Tibial nerve (tissue), 4 donors: ENCODE measurements at regions not wholly inside any gene's neighbourhood (a gene's known extent, or its start where the extent isn't known, plus 50 kb on each side); places are given as distances from the start of the nearest gene placed in this dataset.

Experiments
- DNase-seq, 2 donors: peaks; one replicate each; pipeline ENCODE4 v3.0.0-alpha.2; 2019; ENCODE audit warnings: low spot score in 2 of 2
- H3K27ac ChIP-seq, 4 donors: fragments of 200-600 bp; sonication (generic) in 3 of 4; one replicate each; pipeline ENCODE4 v1.5.1; 2017 to 2019; ENCODE audit warnings: mild to moderate bottlenecking in 1 of 4
- H3K27me3 ChIP-seq, 2 donors: fragments of 200-600 bp; sonication (generic) in 1 of 2; one replicate each; pipeline versions ENCODE4 v1.5.1 to v1.6.0; 2017 to 2019
- H3K36me3 ChIP-seq, 3 donors: fragments of 200-600 bp; sonication (generic); one replicate each; pipeline ENCODE4 v1.5.1; 2018 to 2019
- H3K4me1 ChIP-seq, 4 donors: fragments of 200-600 bp; sonication (generic) in 3 of 4; one replicate each; pipeline ENCODE4 v1.5.1; 2017 to 2019
- H3K4me3 ChIP-seq, 4 donors: fragments of 200-600 bp; sonication (generic) in 3 of 4; one replicate each; pipeline ENCODE4 v1.5.1; 2017 to 2019; ENCODE audit warnings: mild to moderate bottlenecking in 1 of 4, moderate library complexity in 1 of 4
- H3K9me3 ChIP-seq, 4 donors: fragments of 200-600 bp; sonication (generic) in 3 of 4; one replicate each; pipeline ENCODE4 v1.5.1; 2017 to 2019
- CTCF ChIP-seq, 5 experiments: fragments of 200-600 bp in 3 of 5; fragments of 450-650 bp in 2 of 5; sonication (generic) in 3 of 5; IDR thresholded peaks; one replicate each; pipeline ENCODE4 v1.5.1; 2016 to 2019; ENCODE audit warnings: antibody characterized with exemption in 5 of 5, mild to moderate bottlenecking in 3 of 5, moderate library complexity in 2 of 5
- EP300 ChIP-seq, 2 donors: sonication (generic); formaldehyde crosslinking; IDR thresholded peaks; one replicate each; pipeline ENCODE4 v1.6.1; 2017; ENCODE audit warnings: antibody characterized with exemption in 2 of 2, mild to moderate bottlenecking in 1 of 2
- POLR2A ChIP-seq, 2 donors: fragments of 450-650 bp; IDR thresholded peaks; one replicate each; pipeline ENCODE4 v1.6.1; 2017; ENCODE audit warnings: antibody characterized with exemption in 2 of 2, mild to moderate bottlenecking in 2 of 2, moderate library complexity in 2 of 2
- WGBS, 2 donors: methylation state at CpG; one replicate each; pipeline ENCODE4 v1.1.5; 2018; 5-methylcytosine and 5-hydroxymethylcytosine counted together

DNA sequence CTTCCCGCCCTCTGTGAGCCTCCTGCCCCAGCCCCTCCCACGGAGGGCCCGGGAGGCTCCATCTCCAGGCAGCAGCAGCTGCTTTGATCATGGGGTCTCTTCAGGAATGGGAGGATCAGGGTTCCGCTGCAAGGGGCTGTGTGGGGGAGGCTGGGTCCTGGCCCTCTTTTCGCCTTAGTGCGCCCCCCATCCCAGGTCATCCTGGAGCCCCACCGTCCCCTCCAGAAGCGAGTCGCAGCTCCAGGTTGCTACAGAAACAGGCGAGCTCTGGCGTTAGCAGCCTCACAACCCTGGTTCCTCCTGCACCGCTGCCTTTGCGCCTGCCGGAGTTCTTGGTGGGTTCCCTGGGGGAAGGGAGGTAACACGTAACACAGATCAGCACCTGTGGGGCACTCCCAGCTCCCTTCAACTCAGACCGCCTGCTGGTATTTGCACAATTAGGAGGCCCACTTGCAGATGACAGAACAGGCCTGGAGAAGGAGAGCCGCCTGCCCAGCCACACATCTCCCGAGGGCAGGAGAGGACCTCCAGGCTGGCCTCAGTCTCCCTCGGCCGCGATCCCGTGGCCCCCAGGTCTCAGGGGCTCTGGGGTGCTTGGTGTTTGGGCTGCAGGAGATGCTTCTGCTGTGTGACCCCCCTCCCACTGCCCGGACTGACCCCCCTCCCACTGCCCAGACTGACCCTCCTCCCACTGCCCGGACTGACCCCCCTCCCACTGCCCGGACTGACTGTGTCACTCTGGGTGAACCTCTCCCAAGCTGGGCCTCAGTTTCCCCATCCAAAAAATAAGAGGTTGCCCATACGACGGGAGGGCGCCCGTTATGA, 64.2 kb upstream of the ADRA2C start:
- Histone ChIP-seq H3K27ac (no peak overlapping the region), H3K4me1 (no peaks in the 10 kb centered on the region), H3K9me3 (peaks cover 0 to 11% (median 0%) of the 10 kb centered on the region in 4 donors), H3K4me3 (no peak overlapping the region), H3K27me3 (peaks cover 0 to 42% of the 10 kb centered on the region in 2 donors), H3K36me3 (no peaks in the 10 kb centered on the region)
- TF ChIP-seq CTCF (IDR thresholded peaks at IDR 0.05) (no peak), POLR2A (IDR thresholded peaks at IDR 0.05) (no peak), EP300 (IDR thresholded peaks at IDR 0.05) (no peak)
- WGBS, 2 donors, result 58 to 59% methylated on average over 22 to 26 of the region's 29 CpGs
- peak in 1 of 2 donors; percentile 2 for DNase-seq

DNA sequence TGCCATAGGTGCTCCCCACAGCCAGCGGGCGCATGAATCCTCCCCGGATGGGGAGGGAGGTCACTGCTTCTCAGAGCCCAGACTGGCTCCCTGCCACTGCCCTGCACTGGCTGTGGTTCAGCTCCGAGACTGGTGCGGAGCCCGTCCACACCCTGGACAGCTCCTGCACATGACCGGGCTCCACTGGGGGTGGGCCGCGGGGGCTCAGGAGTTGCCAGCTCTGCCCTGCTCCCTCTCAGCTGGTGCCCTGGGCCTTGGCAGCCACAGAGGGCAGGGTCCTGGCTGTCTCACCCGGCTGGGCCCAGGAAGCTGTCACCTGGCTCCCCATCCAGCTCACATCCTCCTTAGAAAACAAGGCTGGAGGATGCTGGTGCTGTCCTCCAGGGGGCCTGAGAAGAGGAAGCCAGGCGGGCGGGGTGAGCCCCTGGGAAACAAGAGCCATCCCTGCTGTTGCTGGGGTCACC, 64.9 kb upstream of the ADRA2C start:
- TF ChIP-seq CTCF (IDR thresholded peaks at IDR 0.05) (no peak), EP300 (IDR thresholded peaks at IDR 0.05) (no peak), POLR2A (IDR thresholded peaks at IDR 0.05) (no peak)
- H3K4me1 ChIP-seq, result no peaks in the 10 kb centered on the region
- no peak overlapping the region for H3K4me3 ChIP-seq
- DNase-seq, result no peak
- 42 to 47% methylated on average over 6 to 9 of the region's 12 CpGs for WGBS, 2 donors
- no peak overlapping the region for H3K27ac ChIP-seq
- no peaks in the 10 kb centered on the region for H3K36me3 ChIP-seq
- H3K27me3 ChIP-seq, result peaks cover 0 to 42% of the 10 kb centered on the region in 2 donors
- peaks cover 0 to 18% (median 0%) of the 10 kb centered on the region in 4 donors for H3K9me3 ChIP-seq

DNA sequence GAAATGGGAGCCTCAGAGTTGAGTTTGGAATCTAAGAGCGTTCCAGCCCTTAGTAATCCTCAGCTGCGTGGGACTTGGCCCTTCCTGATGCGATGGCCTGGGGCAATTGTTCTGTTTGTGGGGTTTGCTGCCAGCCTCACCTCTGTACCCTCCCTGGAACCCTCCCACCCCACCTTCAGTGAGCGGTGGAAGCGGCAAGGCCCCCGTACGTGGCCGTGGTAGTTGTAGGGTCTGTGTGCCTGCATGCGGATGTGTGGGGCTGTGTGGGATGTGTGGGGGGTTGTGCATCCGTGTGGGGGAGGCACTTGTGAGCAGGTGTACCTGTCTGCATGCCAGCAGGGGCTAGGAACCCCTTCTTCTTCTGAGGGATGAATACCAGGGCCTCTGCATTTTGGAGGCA, 65.4 kb upstream of the ADRA2C start:
- Histone ChIP-seq H3K36me3 (no peaks in the 10 kb centered on the region), H3K27ac (no peak overlapping the region), H3K27me3 (peaks cover 0 to 42% of the 10 kb centered on the region in 2 donors), H3K9me3 (peaks cover 0 to 22% (median 0%) of the 10 kb centered on the region in 4 donors), H3K4me1 (no peaks in the 10 kb centered on the region), H3K4me3 (no peak overlapping the region)
- no peak for DNase-seq
- WGBS, 2 donors, result 83 to 88% methylated on average over 10 of the region's 10 CpGs
- no peak for TF ChIP-seq EP300 (IDR thresholded peaks at IDR 0.05)
- TF ChIP-seq CTCF (IDR thresholded peaks at IDR 0.05), result no peak

DNA sequence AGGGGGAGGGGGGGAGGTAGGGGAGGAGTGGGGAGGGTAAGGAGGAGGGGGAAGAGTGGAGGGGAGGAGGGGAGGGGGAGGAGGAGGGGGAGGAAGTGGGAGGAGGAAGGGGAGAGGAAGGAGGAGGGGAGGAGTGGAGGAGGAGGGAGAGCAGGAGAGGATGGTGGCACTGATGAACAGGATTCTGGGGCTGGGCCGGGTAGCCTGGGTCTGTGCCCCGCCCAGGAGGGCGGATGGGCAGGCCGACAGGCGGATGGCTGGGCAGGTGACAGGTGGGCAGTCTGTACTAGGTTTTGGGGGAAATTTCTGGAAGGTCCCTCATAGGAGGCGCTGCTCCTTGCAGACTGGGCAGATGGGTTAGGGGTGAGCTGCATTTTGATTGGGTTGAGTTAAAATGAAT, 66.0 kb upstream of the ADRA2C start:
- Histone ChIP-seq H3K27me3 (peaks cover 0 to 42% of the 10 kb centered on the region in 2 donors), H3K4me3 (no peak overlapping the region), H3K4me1 (no peaks in the 10 kb centered on the region), H3K9me3 (peaks cover 0 to 27% (median 0%) of the 10 kb centered on the region in 4 donors), H3K36me3 (no peaks in the 10 kb centered on the region), H3K27ac (no peak overlapping the region)
- no peak for DNase-seq
- no peak for TF ChIP-seq POLR2A (IDR thresholded peaks at IDR 0.05)
- WGBS, 2 donors, result 74 to 76% methylated on average over 6 of the region's 6 CpGs

DNA sequence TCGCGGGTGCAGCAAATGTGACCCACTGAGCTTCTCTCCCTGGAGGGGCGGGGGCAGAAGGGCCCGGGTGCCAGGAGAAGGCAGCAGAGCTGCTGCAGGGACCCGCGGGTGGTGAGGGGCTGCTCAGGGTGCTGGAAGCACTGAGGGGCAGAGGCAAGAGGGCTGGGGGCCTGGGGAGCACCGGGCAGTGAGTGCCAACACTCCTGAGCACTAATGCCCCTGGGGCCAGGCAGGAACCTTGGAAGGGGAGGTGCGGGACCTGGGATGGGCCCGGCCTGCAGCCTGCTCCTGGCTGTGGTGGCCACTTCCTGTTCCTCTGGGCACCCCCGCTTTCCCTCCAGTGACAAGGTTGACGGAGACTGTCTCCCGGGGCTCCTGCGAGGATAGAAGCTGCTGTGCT, 66.5 kb upstream of the ADRA2C start:
- 72 to 73% methylated on average over 12 to 13 of the region's 13 CpGs for WGBS, 2 donors
- Histone ChIP-seq H3K4me1 (no peaks in the 10 kb centered on the region), H3K27ac (no peak overlapping the region), H3K4me3 (no peak overlapping the region), H3K9me3 (peaks cover 0 to 29% (median 0%) of the 10 kb centered on the region in 4 donors), H3K27me3 (peaks cover 0 to 42% of the 10 kb centered on the region in 2 donors), H3K36me3 (no peaks in the 10 kb centered on the region)
- DNase-seq, result no peak
- TF ChIP-seq CTCF (IDR thresholded peaks at IDR 0.05) (no peak), POLR2A (IDR thresholded peaks at IDR 0.05) (no peak), EP300 (IDR thresholded peaks at IDR 0.05) (no peak)
